CD4-positive, alpha-beta T cell treated with Interleukin-4 for 4 hours (primary cell): ENCODE measurements at regions not wholly inside any gene's neighbourhood (a gene's known extent, or its start where the extent isn't known, plus 50 kb on each side); places are given as distances from the start of the nearest gene placed in this dataset.

Experiments used
- DNase-seq: peaks from one replicate; pipeline ENCODE4 v3.0.0-alpha.2; 2020

DNA sequence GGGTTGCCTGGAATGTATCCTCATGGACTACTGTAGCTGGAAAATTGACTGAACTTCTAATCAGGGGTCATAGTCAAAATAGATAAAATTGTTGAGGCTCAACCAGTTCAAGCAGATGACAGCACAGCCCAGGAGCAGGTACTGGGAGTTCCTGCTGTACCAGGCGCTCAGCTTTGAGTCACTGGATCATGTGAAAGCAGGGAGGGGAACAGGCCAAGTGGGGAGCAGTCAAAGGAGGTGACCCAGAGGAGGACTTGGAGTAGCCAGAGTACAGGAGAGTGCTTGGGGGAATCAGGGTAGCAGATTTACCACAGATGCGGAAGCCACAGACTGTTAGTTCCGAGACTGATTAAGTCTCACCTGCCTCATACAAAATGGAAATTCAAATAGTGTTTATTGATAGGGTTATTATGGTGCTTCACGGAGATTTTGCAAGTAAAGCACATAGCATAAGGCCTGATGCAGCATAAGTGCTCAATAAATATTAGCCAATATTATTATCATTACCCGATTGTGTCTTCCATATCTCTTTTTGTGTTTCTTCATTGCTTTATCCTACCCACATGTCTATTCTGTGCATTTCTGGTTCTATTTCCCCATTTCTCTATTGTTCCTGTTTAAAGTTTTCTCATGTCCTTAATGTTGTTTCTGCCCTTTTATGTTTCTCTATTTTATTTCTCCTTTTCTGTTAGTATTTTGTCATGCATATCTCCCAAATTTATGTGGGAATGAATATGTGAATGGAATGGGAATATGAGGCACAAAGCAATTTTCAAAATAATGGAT, 369.2 kb upstream of the MCTP2 start:
- DNase-seq = no peak

GRCh38 chr15:93861413-93861812, 369.9 kb upstream of the MCTP2 start:
- no peak for DNase-seq

GRCh38 chr15:93860701-93861100, 370.7 kb upstream of the MCTP2 start:
- DNase-seq = no peak

- no peak for DNase-seq
These were observed 372.2 kb upstream of the MCTP2 start for GRCh38 chr15:93859176-93859575.

- DNase-seq = no peak
These were observed 376.1 kb upstream of the MCTP2 start for GRCh38 chr15:93855181-93855826.

GRCh38 chr15:93854088-93854487, 377.3 kb upstream of the MCTP2 start:
- DNase-seq = no peak

DNA sequence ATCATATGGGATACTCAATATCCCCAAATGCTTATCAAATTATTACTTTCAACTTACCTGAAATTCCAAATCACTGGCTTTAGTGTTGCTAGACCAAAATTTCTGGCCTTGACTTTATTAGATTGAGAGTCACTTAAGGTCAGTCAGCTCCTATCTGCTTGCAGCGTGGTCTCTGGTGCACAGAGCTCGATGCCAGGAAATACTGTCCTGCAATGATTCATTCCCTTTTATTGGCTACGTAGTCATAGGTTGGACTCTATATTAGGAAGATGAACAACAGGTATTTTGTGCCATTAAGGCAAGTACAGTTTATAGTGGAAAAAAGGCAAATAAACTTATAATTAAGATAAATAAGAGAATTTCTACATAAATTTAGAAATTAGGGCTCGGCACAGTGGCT, 378.6 kb upstream of the MCTP2 start:
- DNase-seq = no peak

GRCh38 chr15:93848490-93848889, 382.9 kb upstream of the MCTP2 start:
- DNase-seq = no peak

DNA sequence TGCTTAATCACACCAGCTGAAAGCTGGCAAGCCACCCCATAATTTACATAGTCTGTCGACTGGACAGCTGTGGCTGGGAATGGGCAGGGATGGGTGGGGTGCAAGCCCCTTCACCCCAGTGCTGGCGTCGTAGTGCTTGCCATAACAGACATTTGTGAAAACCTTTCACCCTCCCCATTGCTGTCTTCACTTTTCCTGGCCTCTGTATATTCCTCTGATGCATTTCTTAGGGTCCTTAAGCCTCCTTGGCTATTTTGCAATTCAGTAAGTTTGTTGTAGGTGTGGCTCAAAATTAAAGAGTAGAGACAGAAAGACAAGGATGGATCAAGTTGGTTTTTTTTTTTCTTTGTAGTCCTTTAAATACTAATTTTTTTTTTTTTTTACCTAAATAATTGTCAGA, 383.3 kb upstream of the MCTP2 start:
- no peak for DNase-seq

DNA sequence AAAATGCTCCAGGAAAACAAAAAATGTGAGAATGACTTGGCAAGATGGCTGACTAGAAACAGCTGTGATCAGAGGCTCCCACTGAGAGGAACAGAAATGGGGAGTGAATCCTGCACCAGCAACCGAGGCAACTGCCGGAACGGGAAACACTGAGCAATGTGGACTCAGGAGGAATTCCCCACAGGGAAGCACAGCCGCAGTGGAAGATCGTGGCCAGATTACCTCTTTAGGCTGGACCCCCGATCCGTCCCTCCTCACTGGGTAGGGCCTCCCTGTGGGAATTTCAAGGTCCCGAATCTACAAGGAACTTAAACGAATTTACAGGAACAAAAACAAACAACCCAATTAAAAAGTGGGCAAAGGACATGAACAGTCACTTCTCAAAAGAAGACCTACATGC, 385.2 kb upstream of the MCTP2 start:
- DNase-seq = no peak

- DNase-seq = no peak
These were observed 393.9 kb upstream of the MCTP2 start for GRCh38 chr15:93837450-93837849.

- DNase-seq = no peak
These were observed 396.0 kb upstream of the MCTP2 start for GRCh38 chr15:93835344-93835743.

DNA sequence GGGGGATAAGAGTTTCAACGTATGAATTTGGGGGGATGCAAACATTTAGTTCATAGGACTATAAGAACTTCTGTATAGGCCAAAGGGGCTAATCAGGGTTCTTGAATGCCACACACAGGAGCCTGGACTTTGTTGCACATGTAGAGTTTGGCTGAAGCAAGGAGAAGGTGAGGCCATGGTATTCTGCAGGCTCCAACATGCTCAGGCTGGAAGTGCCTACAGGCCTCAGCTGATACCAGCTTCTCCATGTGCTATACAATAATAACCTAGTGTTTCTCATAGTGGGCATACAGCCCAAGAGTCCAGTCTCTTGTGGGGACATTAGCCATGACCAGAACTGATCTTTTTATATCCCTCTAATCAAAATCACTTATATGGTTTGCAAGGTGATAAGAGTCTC, 399.7 kb upstream of the MCTP2 start:
- no peak for DNase-seq

- DNase-seq = no peak
These were observed 400.9 kb upstream of the MCTP2 start for GRCh38 chr15:93830221-93831080.

DNA sequence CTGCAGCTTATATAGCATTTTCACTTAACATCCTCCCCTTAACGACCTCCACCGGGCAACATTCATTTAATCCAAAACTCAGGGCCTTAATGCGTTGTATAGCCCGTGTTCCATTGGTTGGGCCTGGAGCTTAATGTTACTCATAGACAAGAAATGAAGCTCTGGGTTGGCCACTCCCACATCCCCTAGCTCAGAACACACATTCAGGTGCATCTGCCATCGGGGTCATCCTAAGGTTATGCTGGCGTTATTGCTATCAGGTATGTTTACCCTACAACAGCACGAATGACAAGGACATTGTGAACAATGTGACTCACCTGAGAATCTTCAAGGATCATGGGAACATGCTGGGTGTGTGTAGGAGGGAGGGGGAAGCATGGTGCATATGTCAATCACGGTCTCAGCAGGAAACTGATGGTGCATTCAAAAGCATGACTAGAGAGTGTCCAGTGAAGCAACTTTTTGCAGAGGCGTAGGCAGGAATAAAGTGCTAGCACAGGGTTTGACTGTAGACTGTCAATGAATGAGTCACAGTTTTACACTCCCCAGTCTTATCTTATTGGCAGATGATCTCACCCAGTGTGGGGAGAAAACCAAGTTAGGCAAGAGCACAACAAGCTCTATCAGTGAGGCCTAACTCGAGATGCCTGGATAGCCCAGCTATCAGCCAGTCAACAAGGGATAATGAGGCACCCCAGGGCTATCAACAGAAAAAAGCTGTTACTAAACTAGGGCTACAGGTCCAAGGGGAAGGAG, 402.1 kb upstream of the MCTP2 start:
- DNase-seq = no peak

- no peak for DNase-seq
These were observed 404.6 kb upstream of the MCTP2 start for GRCh38 chr15:93826790-93827189.

DNA sequence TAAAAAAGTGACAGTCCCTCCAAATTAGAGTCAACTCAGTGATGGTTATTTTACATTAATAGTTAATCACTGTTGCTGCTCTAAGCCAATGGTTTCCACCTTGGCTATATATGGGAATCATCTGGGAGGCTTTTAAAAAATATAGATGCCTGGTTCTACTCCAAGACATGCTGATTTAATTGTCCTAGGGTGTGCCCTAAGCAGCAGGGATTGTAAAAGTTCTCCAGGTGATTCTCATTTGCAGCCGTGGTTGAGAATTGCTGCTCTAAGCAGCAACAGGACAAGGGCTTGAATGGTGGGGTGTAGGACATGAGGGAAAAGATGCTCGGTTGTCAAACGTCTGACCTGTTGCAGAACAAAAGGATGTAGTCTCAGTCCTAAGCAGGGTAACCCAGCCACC, 405.1 kb upstream of the MCTP2 start:
- no peak for DNase-seq

- DNase-seq = no peak
These were observed 405.7 kb upstream of the MCTP2 start for GRCh38 chr15:93825682-93826081.

GRCh38 chr15:93823971-93824913, 407.1 kb upstream of the MCTP2 start:
- DNase-seq = no peak

DNA sequence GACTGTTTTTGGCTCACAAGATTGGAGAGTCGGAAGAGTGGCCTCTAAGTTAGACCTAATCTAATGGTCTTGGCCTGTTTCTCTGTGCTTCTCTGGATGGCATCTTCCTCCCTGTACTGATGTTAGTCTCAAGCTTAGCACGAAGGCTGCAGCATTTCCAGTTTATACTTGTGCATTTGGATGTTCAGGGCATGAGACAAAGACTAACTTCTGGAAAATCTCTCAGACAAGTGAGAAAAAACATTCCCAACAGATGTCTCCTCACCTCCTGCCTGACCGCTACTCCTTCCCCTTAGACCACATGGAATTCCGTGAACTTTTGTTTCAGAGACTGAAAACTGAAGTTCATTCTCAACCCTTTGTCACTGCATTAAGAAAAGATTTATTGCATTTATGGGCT, 410.8 kb upstream of the MCTP2 start:
- no peak for DNase-seq

- no peak for DNase-seq
These were observed 411.5 kb upstream of the MCTP2 start for GRCh38 chr15:93819826-93820225.

DNA sequence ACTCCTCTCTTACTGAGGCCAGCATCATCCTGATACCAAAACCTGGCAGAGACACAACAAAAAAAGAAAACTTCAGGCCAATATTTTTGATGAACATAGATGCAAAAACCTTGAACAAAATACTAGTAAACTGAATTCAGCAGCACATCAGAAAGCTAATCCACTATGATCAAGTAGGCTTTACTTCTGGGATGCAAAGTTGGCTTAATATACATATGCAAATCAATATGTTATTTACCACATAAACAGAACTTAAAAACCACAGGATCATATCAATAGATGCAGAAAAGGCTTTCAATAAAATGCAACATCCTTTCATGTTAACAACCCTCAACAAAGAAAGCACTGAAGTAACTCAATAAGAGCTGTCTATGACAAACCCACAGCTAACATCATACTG, 414.5 kb upstream of the MCTP2 start:
- DNase-seq = no peak
